ENCODE measurements at regions not wholly inside any gene's neighbourhood (a gene's known extent, or its start where the extent isn't known, plus 50 kb on each side); places are given as distances from the start of the nearest gene placed in this dataset.

DNA sequence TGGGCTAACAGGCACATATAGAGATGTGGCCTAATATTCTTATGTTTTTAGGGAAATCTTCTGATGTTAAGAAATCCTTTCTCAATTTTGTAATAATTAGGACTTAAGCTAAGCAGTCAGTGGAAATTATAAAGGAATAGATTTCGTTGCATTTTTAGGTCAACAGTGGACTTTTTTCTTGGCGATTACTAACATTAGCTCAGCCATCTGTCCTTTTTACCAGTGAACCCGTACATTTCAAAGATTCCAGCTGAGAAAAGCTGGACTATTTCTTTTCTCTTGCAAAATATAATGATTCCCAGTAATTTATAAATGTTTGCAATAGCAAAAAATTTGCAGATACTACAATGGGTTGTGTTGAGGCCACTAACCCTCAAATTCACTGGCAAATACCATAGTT is 54.9 kb upstream of the CA10 start:
- H2AFZ ChIP-seq (ENCODE audit: low read depth, low read length, poor library complexity, severe bottlenecking) = no peak overlapping the region
- POLR2A ChIA-PET = no interaction called here

DNA sequence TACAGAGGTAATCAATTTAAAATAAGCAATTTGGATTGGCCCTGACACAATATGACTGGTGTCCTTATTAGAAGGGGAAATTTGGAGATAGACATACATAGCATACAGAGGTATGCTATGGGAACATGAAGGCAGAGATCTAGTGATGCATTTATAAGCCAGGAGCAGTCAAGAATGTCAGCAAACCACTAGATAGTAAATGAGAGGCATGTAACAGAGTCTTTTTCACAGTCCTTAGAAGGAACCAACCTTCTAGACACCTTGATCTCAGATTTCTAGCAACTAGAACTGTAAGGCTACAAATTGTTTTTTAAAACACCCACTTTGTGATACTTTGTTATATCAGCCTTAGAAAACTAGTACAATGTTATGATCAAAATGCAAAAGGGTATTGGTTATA is 54.3 kb upstream of the CA10 start:
- DNase-seq (ENCODE audit: low read depth, low spot score) = no peak
- CTCF ChIA-PET = no interaction called here
- POLR2A ChIA-PET = no interaction called here
- no peaks in the 10 kb centered on the region for H3K79me2 ChIP-seq (ENCODE audit: insufficient read depth, low read length)
- no peaks in the 10 kb centered on the region for H4K20me1 ChIP-seq (ENCODE audit: insufficient read depth)
- no peaks in the 10 kb centered on the region for H3K9me2 ChIP-seq (ENCODE audit: insufficient read depth)
- ATAC-seq = no peak
- intact Hi-C loops (cut with micrococcal nuclease) = no loop called here
- no TSS peak for BruUV-seq (replicated peaks)
- RAD21 ChIA-PET (ENCODE audit: low non-redundant PET in 1 of 2, low total read pairs in 2 of 2, uncharacterized antibody in 2 of 2, unreplicated experiment in 2 of 2) = no interaction called here
- peaks cover 27 to 33% of the 10 kb centered on the region in 2 experiments; a peak in 3 of 4 replicates for H3K9me3 ChIP-seq (ENCODE audit: control insufficient read depth in 1 of 2, insufficient read depth in 1 of 2, low read depth in 1 of 2, low read length in 2 of 2)
- H2AFZ ChIP-seq (ENCODE audit: low read depth, low read length, poor library complexity, severe bottlenecking) = no peak overlapping the region
- no peaks in the 10 kb centered on the region; a peak in 1 of 4 replicates for H3K4me1 ChIP-seq (ENCODE audit: control insufficient read depth in 1 of 2, insufficient read depth in 2 of 2, low read length in 2 of 2)
- no peak overlapping the region for H3K4me3 ChIP-seq (replicated peaks in 1 of 2; ENCODE audit: low read depth in 1 of 2, low read length in 2 of 2)
- H3K36me3 ChIP-seq (ENCODE audit: control insufficient read depth in 1 of 2, insufficient read depth in 2 of 2, low read length in 2 of 2) = no peaks in the 10 kb centered on the region
- no peak overlapping the region for H3K27ac ChIP-seq (ENCODE audit: low read depth, low read length)
- no peak overlapping the region for H3K9ac ChIP-seq (ENCODE audit: low read length)
- H3K4me2 ChIP-seq (ENCODE audit: low read length) = no peak overlapping the region
- no peaks in the 10 kb centered on the region for H3K27me3 ChIP-seq (ENCODE audit: insufficient read depth, low read length)
- TF ChIP-seq, protein P1, sequence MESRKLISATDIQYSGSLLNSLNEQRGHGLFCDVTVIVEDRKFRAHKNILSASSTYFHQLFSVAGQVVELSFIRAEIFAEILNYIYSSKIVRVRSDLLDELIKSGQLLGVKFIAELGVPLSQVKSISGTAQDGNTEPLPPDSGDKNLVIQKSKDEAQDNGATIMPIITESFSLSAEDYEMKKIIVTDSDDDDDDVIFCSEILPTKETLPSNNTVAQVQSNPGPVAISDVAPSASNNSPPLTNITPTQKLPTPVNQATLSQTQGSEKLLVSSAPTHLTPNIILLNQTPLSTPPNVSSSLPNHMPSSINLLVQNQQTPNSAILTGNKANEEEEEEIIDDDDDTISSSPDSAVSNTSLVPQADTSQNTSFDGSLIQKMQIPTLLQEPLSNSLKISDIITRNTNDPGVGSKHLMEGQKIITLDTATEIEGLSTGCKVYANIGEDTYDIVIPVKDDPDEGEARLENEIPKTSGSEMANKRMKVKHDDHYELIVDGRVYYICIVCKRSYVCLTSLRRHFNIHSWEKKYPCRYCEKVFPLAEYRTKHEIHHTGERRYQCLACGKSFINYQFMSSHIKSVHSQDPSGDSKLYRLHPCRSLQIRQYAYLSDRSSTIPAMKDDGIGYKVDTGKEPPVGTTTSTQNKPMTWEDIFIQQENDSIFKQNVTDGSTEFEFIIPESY (IDR thresholded peaks at IDR 0.05; ENCODE audit: extremely low read depth, insufficient replicate concordance, low read length) = no peak
- TF ChIP-seq EZH2phosphoT487 (IDR thresholded peaks at IDR 0.05; ENCODE audit: borderline replicate concordance) (no peak), RAD21 (IDR thresholded peaks at IDR 0.05; ENCODE audit: low read depth) (no peak), ELF1 (IDR thresholded peaks at IDR 0.05; ENCODE audit: borderline replicate concordance, low read depth) (no peak), JUND (IDR thresholded peaks at IDR 0.05) (no peak), YY1 (IDR thresholded peaks at IDR 0.05; ENCODE audit: extremely low read depth, insufficient replicate concordance, low read depth, low read length) (no peak), SIN3A (IDR thresholded peaks at IDR 0.05; ENCODE audit: low read depth) (no peak), POLR2AphosphoS5 (IDR thresholded peaks at IDR 0.05; ENCODE audit: low read depth, low read length) (no peak), FOSL1 (IDR thresholded peaks at IDR 0.05; ENCODE audit: low read depth) (no peak), ZFX (IDR thresholded peaks at IDR 0.05) (no peak), POLR2A (IDR thresholded peaks at IDR 0.05; ENCODE audit: borderline replicate concordance, extremely low read depth, insufficient read depth, insufficient read length) (no peak), EZH2 (IDR thresholded peaks at IDR 0.05) (no peak), CEBPB (IDR thresholded peaks at IDR 0.05; ENCODE audit: low read depth) (no peak)
- TF ChIP-seq, protein P2, sequence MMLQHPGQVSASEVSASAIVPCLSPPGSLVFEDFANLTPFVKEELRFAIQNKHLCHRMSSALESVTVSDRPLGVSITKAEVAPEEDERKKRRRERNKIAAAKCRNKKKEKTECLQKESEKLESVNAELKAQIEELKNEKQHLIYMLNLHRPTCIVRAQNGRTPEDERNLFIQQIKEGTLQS (IDR thresholded peaks at IDR 0.05) = no peak
- TF ChIP-seq, protein P3, sequence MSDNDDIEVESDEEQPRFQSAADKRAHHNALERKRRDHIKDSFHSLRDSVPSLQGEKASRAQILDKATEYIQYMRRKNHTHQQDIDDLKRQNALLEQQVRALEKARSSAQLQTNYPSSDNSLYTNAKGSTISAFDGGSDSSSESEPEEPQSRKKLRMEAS (IDR thresholded peaks at IDR 0.05) = no peak

More for the DNA sequence above, 54.9 kb upstream of the CA10 start:
- DNase-seq (ENCODE audit: low read depth, low spot score) = no peak
- Histone ChIP-seq H3K4me2 (ENCODE audit: low read length) (no peak overlapping the region), H3K9me3 (ENCODE audit: control insufficient read depth in 1 of 2, insufficient read depth in 1 of 2, low read depth in 1 of 2, low read length in 2 of 2) (peaks cover 27 to 36% of the 10 kb centered on the region in 2 experiments; a peak in 3 of 4 replicates), H4K20me1 (ENCODE audit: insufficient read depth) (no peaks in the 10 kb centered on the region), H3K4me1 (ENCODE audit: control insufficient read depth in 1 of 2, insufficient read depth in 2 of 2, low read length in 2 of 2) (no peaks in the 10 kb centered on the region; a peak in 1 of 4 replicates), H3K27ac (ENCODE audit: low read depth, low read length) (no peak overlapping the region), H3K9me2 (ENCODE audit: insufficient read depth) (no peaks in the 10 kb centered on the region), H3K36me3 (ENCODE audit: control insufficient read depth in 1 of 2, insufficient read depth in 2 of 2, low read length in 2 of 2) (no peaks in the 10 kb centered on the region), H3K9ac (ENCODE audit: low read length) (no peak overlapping the region), H3K4me3 (replicated peaks in 1 of 2; ENCODE audit: low read depth in 1 of 2, low read length in 2 of 2) (no peak overlapping the region), H3K27me3 (ENCODE audit: insufficient read depth, low read length) (no peaks in the 10 kb centered on the region), H3K79me2 (ENCODE audit: insufficient read depth, low read length) (no peaks in the 10 kb centered on the region)
- CTCF ChIA-PET = no interaction called here
- ATAC-seq = no peak
- intact Hi-C loops (cut with micrococcal nuclease) = no loop called here
- RAD21 ChIA-PET (ENCODE audit: low non-redundant PET in 1 of 2, low total read pairs in 2 of 2, uncharacterized antibody in 2 of 2, unreplicated experiment in 2 of 2) = no interaction called here
- BruUV-seq (replicated peaks) = no TSS peak
- TF ChIP-seq ELF1 (IDR thresholded peaks at IDR 0.05; ENCODE audit: borderline replicate concordance, low read depth) = no peak
- TF ChIP-seq, protein P3 (IDR thresholded peaks at IDR 0.05) = no peak
- no peak for TF ChIP-seq SRF (IDR thresholded peaks at IDR 0.05; ENCODE audit: low read depth)
- TF ChIP-seq, protein P2 (IDR thresholded peaks at IDR 0.05) = no peak
- no peak for TF ChIP-seq CBX3 (IDR thresholded peaks at IDR 0.05; ENCODE audit: low read depth)

Measured in HCT116 (cell line).